Lower leg skin (tissue), 4 donors: ENCODE measurements at regions not wholly inside any gene's neighbourhood (a gene's known extent, or its start where the extent isn't known, plus 50 kb on each side); places are given as distances from the start of the nearest gene placed in this dataset.

Source experiments
- DNase-seq, 2 donors: peaks; one replicate each; pipeline ENCODE4 v3.0.0-alpha.2; 2019; ENCODE audit warnings: low spot score in 2 of 2
- H3K4me3 ChIP-seq: fragments of 200-600 bp; sonication (generic); 2 replicates; pipeline ENCODE4 v1.5.1; 2017; ENCODE audit warnings: mild to moderate bottlenecking, low read depth; ENCODE audit not compliant: poor library complexity, severe bottlenecking
- CTCF ChIP-seq, 3 donors: fragments of 450-650 bp; IDR thresholded peaks; one replicate each; pipeline ENCODE4 v1.5.1; 2016; ENCODE audit warnings: antibody characterized with exemption in 3 of 3, mild to moderate bottlenecking in 3 of 3, moderate library complexity in 2 of 3
- POLR2A ChIP-seq, 2 donors: fragments of 450-650 bp; IDR thresholded peaks; one replicate each; pipeline ENCODE4 v1.6.1; 2016 to 2017; ENCODE audit warnings: antibody characterized with exemption in 2 of 2, mild to moderate bottlenecking in 1 of 2, moderate library complexity in 1 of 2
- WGBS, 2 donors: methylation state at CpG; one replicate each; pipeline ENCODE4 v1.1.5; 2018; 5-methylcytosine and 5-hydroxymethylcytosine counted together
- intact Hi-C: fragments of 100-400 bp; cut with DNase I; formaldehyde crosslinking; loops from one replicate; pipeline ENCODE4 v1.15.0; 2023; ENCODE audit warnings: low total_unique reads

GRCh38 chr18:26756556-26756955 is 109.0 kb downstream of the AQP4 start:
- DNase-seq, result no peak
- intact Hi-C loops, result no loop called here
- TF ChIP-seq POLR2A (IDR thresholded peaks at IDR 0.05) (no peak), CTCF (IDR thresholded peaks at IDR 0.05) (no peak)
- no peak overlapping the region for H3K4me3 ChIP-seq
- WGBS, 2 donors, result 75 to 81% methylated on average over 2 of the region's 2 CpGs

- 15 to 19% methylated on average over 10 of the region's 10 CpGs for WGBS, 2 donors
- H3K4me3 ChIP-seq, result no peak overlapping the region
Observed at GRCh38 chr18:26746826-26747475, 118.6 kb downstream of the AQP4 start.

GRCh38 chr18:26746398-26746797 is 119.1 kb downstream of the AQP4 start:
- intact Hi-C loops, result no loop called here
- no peak overlapping the region for H3K4me3 ChIP-seq
- WGBS, 2 donors, result 6 to 15% methylated on average over 5 of the region's 5 CpGs
- DNase-seq, result no peak
- TF ChIP-seq POLR2A (IDR thresholded peaks at IDR 0.05) (no peak), CTCF (IDR thresholded peaks at IDR 0.05) (no peak)

More at GRCh38 chr18:26746826-26747475, 118.6 kb downstream of the AQP4 start:
- intact Hi-C loops, result no loop called here
- no peak for DNase-seq
- TF ChIP-seq POLR2A (IDR thresholded peaks at IDR 0.05), result no peak
- TF ChIP-seq CTCF (IDR thresholded peaks at IDR 0.05), result no peak

GRCh38 chr18:26745288-26746181 is 120.0 kb downstream of the AQP4 start:
- intact Hi-C loops, result no loop called here
- no peak for DNase-seq
- H3K4me3 ChIP-seq, result no peak overlapping the region
- 45 to 57% methylated on average over 6 of the region's 6 CpGs for WGBS, 2 donors
- no peak for TF ChIP-seq CTCF (IDR thresholded peaks at IDR 0.05)
- TF ChIP-seq POLR2A (IDR thresholded peaks at IDR 0.05), result no peak

GRCh38 chr18:26741758-26742157 is 123.7 kb downstream of the AQP4 start:
- WGBS, 2 donors, result 90 to 96% methylated on average over 3 of the region's 3 CpGs
- intact Hi-C loops, result no loop called here
- no peak for DNase-seq
- no peak overlapping the region for H3K4me3 ChIP-seq
- TF ChIP-seq POLR2A (IDR thresholded peaks at IDR 0.05) (no peak), CTCF (IDR thresholded peaks at IDR 0.05) (no peak)
